ENCODE measurements at regions not wholly inside any gene's neighbourhood (a gene's known extent, or its start where the extent isn't known, plus 50 kb on each side); places are given as distances from the start of the nearest gene placed in this dataset.

- no peak for TF ChIP-seq CTCF (conservative IDR thresholded peaks at IDR 0.05; ENCODE audit: control insufficient read depth, insufficient read depth, low read depth, low read length)
- no peak overlapping the region for H3K4me3 ChIP-seq (ENCODE audit: control insufficient read depth, low read depth, low read length)
- DNase-seq (ENCODE audit: low read depth) = peak; percentile 5
Observed at GRCh38 chr19:31402529-31403316, 53.5 kb upstream of the TSHZ3 start.

DNA sequence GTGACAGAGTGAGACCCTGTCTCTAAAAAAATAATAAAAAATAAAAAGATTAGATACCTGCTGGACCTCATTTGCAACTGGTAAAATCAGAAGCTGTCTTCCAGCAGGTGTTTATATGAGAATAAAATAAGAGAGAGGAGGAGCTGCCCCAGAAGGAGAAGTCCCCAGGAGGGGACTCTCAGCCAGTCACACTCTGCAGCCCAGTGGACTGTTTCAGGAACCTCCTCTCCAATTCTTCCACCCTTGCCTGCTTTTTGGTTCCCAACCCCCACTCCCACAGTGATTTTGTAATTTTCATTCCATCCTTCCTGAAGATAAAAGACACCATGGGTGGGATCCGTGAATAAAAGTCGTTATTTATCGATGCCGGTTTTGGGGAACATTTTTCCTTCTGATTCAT, 56.9 kb upstream of the TSHZ3 start:
- no peak for DNase-seq (ENCODE audit: low read depth)
- no peak overlapping the region for H3K4me3 ChIP-seq (ENCODE audit: control insufficient read depth, low read depth, low read length)
- TF ChIP-seq CTCF (conservative IDR thresholded peaks at IDR 0.05; ENCODE audit: control insufficient read depth, insufficient read depth, low read depth, low read length) = no peak

DNA sequence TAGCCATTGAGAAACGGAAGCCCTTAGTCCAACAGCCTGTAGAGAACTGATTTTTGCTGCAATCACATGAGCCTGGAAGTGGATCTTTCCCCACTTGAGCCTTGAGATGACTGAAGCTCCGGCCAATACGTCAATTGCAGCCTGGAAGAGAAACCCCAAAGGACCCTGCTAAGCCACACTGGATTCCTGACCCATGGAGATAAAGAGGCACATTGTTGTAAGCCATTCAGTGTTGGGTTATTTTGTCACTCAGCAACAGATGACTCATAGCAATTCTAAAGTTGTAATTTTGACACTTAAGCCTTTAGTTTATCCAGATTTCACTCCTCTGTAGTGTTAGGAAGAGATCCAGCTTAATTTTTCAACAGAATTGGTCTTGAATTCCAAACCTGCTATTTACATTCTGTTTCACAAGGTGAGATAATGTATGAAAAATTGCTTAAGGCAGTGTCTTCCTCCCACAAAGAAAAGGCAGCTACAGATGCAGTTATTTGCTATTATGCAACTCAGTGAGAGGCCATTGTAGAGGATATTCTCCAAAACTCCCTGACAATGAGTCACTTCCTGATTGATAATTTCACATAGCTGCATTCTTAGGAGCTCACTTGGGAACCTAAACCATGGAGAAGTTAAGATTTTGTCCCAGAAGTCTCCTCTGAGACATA, 59.4 kb upstream of the TSHZ3 start:
- peak; percentile 92 for DNase-seq (ENCODE audit: low read depth)
- TF ChIP-seq CTCF (conservative IDR thresholded peaks at IDR 0.05; ENCODE audit: control insufficient read depth, insufficient read depth, low read depth, low read length) = no peak
- no peak overlapping the region for H3K4me3 ChIP-seq (ENCODE audit: control insufficient read depth, low read depth, low read length)

DNA sequence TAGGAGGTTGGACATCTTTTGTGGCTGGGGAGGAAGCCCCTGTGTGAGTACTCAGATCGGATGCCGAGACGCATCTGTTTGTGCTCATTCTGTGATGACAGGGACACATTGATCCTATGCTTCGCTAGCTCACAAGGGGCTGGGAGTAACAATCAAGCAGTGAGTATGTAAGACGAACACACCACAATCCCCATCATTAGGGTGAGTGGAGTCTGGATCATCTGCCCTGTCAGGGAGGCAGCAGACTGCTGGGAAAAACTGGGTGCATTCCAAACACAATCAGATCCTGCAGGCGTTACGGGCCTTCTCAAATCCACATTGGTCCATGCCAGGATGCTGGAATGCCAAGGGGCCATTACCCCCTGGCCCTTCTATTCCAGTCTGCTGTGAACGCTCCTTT, 64.1 kb upstream of the TSHZ3 start:
- no peak for TF ChIP-seq CTCF (conservative IDR thresholded peaks at IDR 0.05; ENCODE audit: control insufficient read depth, insufficient read depth, low read depth, low read length)
- DNase-seq (ENCODE audit: low read depth) = no peak
- no peak overlapping the region for H3K4me3 ChIP-seq (ENCODE audit: control insufficient read depth, low read depth, low read length)

- no peak for TF ChIP-seq CTCF (conservative IDR thresholded peaks at IDR 0.05; ENCODE audit: control insufficient read depth, insufficient read depth, low read depth, low read length)
Observed at GRCh38 chr19:31415322-31415721, 66.1 kb upstream of the TSHZ3 start.

GRCh38 chr19:31416548-31416947, 67.3 kb upstream of the TSHZ3 start:
- H3K4me3 ChIP-seq (ENCODE audit: control insufficient read depth, low read depth, low read length) = no peak overlapping the region
- TF ChIP-seq CTCF (conservative IDR thresholded peaks at IDR 0.05; ENCODE audit: control insufficient read depth, insufficient read depth, low read depth, low read length) = no peak
- no peak for DNase-seq (ENCODE audit: low read depth)

More at GRCh38 chr19:31415322-31415721, 66.1 kb upstream of the TSHZ3 start:
- no peak overlapping the region for H3K4me3 ChIP-seq (ENCODE audit: control insufficient read depth, low read depth, low read length)
- no peak for DNase-seq (ENCODE audit: low read depth)

Data from fibroblast of mammary gland (primary cell).